Caco-2 (cell line): ENCODE measurements at regions not wholly inside any gene's neighbourhood (a gene's known extent, or its start where the extent isn't known, plus 50 kb on each side); places are given as distances from the start of the nearest gene placed in this dataset.

Source experiments
- BruUV-seq: library from RNA; stranded (reverse); fragments of 400-500 nt; replicated peaks from 2 replicates; lab custom pipeline; 2021; lab: Mats Ljungman, UMichigan
- CTCF ChIA-PET: fragments of 300-600 bp; sonication (Branson Sonifier 250); formaldehyde crosslinking; loops from one replicate; lab custom pipeline; 2022; ENCODE audit warnings: antibody characterized with exemption; lab: Charles Lee
- POLR2A ChIA-PET: fragments of 300-600 bp; sonication (Branson Sonifier 250); formaldehyde crosslinking; loops from one replicate; lab custom pipeline; 2022; ENCODE audit warnings: antibody characterized with exemption; lab: Charles Lee
- DNase-seq, 2 experiments: peaks; one replicate each; pipeline versions ENCODE4 v3.0.0 to v3.0.0-alpha.2; 2020 to 2022
- H3K27me3 ChIP-seq: replicated peaks from 2 replicates; pipeline ENCODE4 v1.6.0; 2011; ENCODE audit warnings: low read length; ENCODE audit not compliant: control insufficient read depth, insufficient read depth
- H3K36me3 ChIP-seq: 2 replicates; pipeline ENCODE4 v1.5.1; 2011; ENCODE audit warnings: low read length; ENCODE audit not compliant: control insufficient read depth, insufficient read depth
- H3K4me1 ChIP-seq: fragments of 250-450 bp; sonication (Bioruptor Pico); 2 replicates; pipeline ENCODE4 v1.5.1; 2020; ENCODE audit warnings: mild to moderate bottlenecking
- H3K4me3 ChIP-seq: 2 replicates; pipeline ENCODE4 v1.5.1; 2011; ENCODE audit warnings: low read depth, mild to moderate bottlenecking, control low read depth, low read length
- H3K9me3 ChIP-seq: fragments of 250-450 bp; sonication (Bioruptor Pico); 2 replicates; pipeline ENCODE4 v1.5.1; 2020; ENCODE audit warnings: mild to moderate bottlenecking, moderate library complexity
- H3K27ac Mint-ChIP-seq: one replicate; pipeline ENCODE4 v1.8.0; 2022; ENCODE audit warnings: mixed read lengths; ENCODE audit not compliant: unreplicated experiment
- H3K27me3 Mint-ChIP-seq: one replicate; pipeline ENCODE4 v1.8.0; 2022; ENCODE audit warnings: mixed read lengths; ENCODE audit not compliant: insufficient read depth, unreplicated experiment
- H3K36me3 Mint-ChIP-seq: one replicate; pipeline ENCODE4 v1.8.0; 2022; ENCODE audit warnings: mild to moderate bottlenecking, mixed read lengths; ENCODE audit not compliant: insufficient read depth, unreplicated experiment
- H3K4me1 Mint-ChIP-seq: one replicate; pipeline ENCODE4 v1.8.0; 2022; ENCODE audit warnings: low read depth, mixed read lengths; ENCODE audit not compliant: unreplicated experiment
- H3K4me3 Mint-ChIP-seq: one replicate; pipeline ENCODE4 v1.8.0; 2022; ENCODE audit warnings: mild to moderate bottlenecking, moderate library complexity, mixed read lengths; ENCODE audit not compliant: unreplicated experiment
- H3K9me3 Mint-ChIP-seq: one replicate; pipeline ENCODE4 v1.8.0; 2022; ENCODE audit warnings: mixed read lengths; ENCODE audit not compliant: unreplicated experiment
- intact Hi-C: fragments of 100-400 bp; cut with micrococcal nuclease; formaldehyde crosslinking; loops from one replicate; pipeline ENCODE4 v1.10.0; 2022; ENCODE audit not compliant: unreplicated experiment
- TF ChIP-seq, protein P1 (sequence below), 2 experiments: fragments of 200-600 bp in 1 of 2; IDR thresholded peaks; 1 replicate in 1 of 2; 2 replicates in 1 of 2; pipeline versions ENCODE4 v1.5.1 to v1.8.0; 2011 to 2022; ENCODE audit warnings: antibody characterized with exemption in 1 of 2, control low read depth in 1 of 2, inconsistent platforms in 1 of 2, low read depth in 1 of 2, low read length in 1 of 2, mild to moderate bottlenecking in 1 of 2, moderate library complexity in 1 of 2; ENCODE audit not compliant: insufficient read depth in 1 of 2, severe bottlenecking in 1 of 2, unreplicated experiment in 1 of 2

- Histone ChIP-seq H3K4me1 (no peaks in the 10 kb centered on the region), H3K36me3 (no peaks in the 10 kb centered on the region), H3K9me3 (no peaks in the 10 kb centered on the region), H3K27me3 (no peaks in the 10 kb centered on the region), H3K4me3 (no peak overlapping the region)
- Mint-ChIP-seq H3K36me3 (no peaks in the 10 kb centered on the region), H3K4me3 (no peak overlapping the region), H3K9me3 (no peaks in the 10 kb centered on the region), H3K4me1 (peaks cover 7% of the 10 kb centered on the region), H3K27ac (no peak overlapping the region), H3K27me3 (no peaks in the 10 kb centered on the region)
- BruUV-seq: no TSS peak
- intact Hi-C loops: no loop called here
- no peak for DNase-seq
- ChIA-PET POLR2A (no interaction called here), CTCF (no interaction called here)
- TF ChIP-seq, protein P1, sequence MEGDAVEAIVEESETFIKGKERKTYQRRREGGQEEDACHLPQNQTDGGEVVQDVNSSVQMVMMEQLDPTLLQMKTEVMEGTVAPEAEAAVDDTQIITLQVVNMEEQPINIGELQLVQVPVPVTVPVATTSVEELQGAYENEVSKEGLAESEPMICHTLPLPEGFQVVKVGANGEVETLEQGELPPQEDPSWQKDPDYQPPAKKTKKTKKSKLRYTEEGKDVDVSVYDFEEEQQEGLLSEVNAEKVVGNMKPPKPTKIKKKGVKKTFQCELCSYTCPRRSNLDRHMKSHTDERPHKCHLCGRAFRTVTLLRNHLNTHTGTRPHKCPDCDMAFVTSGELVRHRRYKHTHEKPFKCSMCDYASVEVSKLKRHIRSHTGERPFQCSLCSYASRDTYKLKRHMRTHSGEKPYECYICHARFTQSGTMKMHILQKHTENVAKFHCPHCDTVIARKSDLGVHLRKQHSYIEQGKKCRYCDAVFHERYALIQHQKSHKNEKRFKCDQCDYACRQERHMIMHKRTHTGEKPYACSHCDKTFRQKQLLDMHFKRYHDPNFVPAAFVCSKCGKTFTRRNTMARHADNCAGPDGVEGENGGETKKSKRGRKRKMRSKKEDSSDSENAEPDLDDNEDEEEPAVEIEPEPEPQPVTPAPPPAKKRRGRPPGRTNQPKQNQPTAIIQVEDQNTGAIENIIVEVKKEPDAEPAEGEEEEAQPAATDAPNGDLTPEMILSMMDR (IDR thresholded peaks at IDR 0.05; ENCODE audit: insufficient read depth in 1 of 2, low read depth in 1 of 2, low read length in 1 of 2, severe bottlenecking in 1 of 2, unreplicated experiment in 1 of 2): no peak
Observed at GRCh38 chr6:71645299-71645698, 241.1 kb upstream of the RIMS1 start.

- H3K27me3 Mint-ChIP-seq: no peaks in the 10 kb centered on the region
- no peak overlapping the region for H3K4me3 ChIP-seq
- H3K4me1 Mint-ChIP-seq: no peaks in the 10 kb centered on the region
- H3K9me3 ChIP-seq: no peaks in the 10 kb centered on the region
- TF ChIP-seq, protein P1 (IDR thresholded peaks at IDR 0.05; ENCODE audit: insufficient read depth in 1 of 2, low read depth in 1 of 2, low read length in 1 of 2, severe bottlenecking in 1 of 2, unreplicated experiment in 1 of 2): no peak
- DNase-seq: no peak
- H3K36me3 Mint-ChIP-seq: no peaks in the 10 kb centered on the region
- ChIA-PET CTCF (no interaction called here), POLR2A (no interaction called here)
- no peak overlapping the region for H3K4me3 Mint-ChIP-seq
- H3K4me1 ChIP-seq: no peaks in the 10 kb centered on the region
- H3K27me3 ChIP-seq: no peaks in the 10 kb centered on the region
- no peaks in the 10 kb centered on the region for H3K36me3 ChIP-seq
- H3K9me3 Mint-ChIP-seq: no peaks in the 10 kb centered on the region
- intact Hi-C loops: no loop called here
- H3K27ac Mint-ChIP-seq: no peak overlapping the region
- BruUV-seq: no TSS peak
Observed at GRCh38 chr6:71649915-71650314, 236.4 kb upstream of the RIMS1 start.

GRCh38 chr6:71651636-71652035 lies 234.7 kb upstream of the RIMS1 start:
- POLR2A ChIA-PET: no interaction called here
- Histone ChIP-seq H3K4me1 (no peaks in the 10 kb centered on the region), H3K36me3 (no peaks in the 10 kb centered on the region), H3K4me3 (no peak overlapping the region), H3K9me3 (no peaks in the 10 kb centered on the region), H3K27me3 (no peaks in the 10 kb centered on the region)
- Mint-ChIP-seq H3K4me3 (no peak overlapping the region), H3K9me3 (no peaks in the 10 kb centered on the region), H3K27ac (no peak overlapping the region), H3K36me3 (no peaks in the 10 kb centered on the region), H3K4me1 (no peaks in the 10 kb centered on the region), H3K27me3 (no peaks in the 10 kb centered on the region)
- CTCF ChIA-PET: no interaction called here
- intact Hi-C loops: no loop called here
- TF ChIP-seq, protein P1 (IDR thresholded peaks at IDR 0.05; ENCODE audit: insufficient read depth in 1 of 2, low read depth in 1 of 2, low read length in 1 of 2, severe bottlenecking in 1 of 2, unreplicated experiment in 1 of 2): no peak
- BruUV-seq: no TSS peak
- no peak for DNase-seq
